ENCODE measurements at regions not wholly inside any gene's neighbourhood (a gene's known extent, or its start where the extent isn't known, plus 50 kb on each side); places are given as distances from the start of the nearest gene placed in this dataset.

DNA sequence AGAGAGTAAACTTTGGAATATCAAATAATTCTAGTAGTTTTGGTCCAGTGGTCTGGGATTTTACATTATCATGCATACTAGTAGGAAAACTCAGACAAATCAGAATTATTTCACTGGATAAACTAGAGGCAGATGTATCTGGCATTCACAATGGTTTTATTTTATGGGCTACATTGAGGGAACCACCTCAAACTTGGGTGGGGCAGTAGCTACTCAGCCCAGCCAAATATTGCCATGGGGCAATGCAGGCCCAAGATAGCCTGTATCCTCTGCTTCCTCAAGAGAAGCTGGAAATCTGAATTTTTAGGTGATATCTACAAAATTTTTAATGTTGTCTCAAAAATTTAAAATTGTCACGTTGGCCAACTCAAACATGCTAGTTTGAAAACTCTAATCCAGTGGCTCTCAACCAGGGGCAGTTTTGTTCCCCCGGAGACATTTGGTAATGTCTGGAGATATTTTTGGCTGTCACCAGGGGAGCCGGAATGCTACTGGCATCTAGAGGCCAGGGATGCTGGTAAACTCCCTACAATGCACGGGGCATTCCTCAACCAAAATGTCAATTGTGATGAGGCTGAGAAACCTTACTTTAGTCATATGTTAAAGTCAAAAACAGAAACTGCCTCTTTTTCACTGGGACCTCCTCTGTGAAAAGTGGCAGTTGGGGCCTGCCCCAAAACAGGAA, 172.8 kb upstream of the SPRED2 start:
- TF ChIP-seq, protein P1, sequence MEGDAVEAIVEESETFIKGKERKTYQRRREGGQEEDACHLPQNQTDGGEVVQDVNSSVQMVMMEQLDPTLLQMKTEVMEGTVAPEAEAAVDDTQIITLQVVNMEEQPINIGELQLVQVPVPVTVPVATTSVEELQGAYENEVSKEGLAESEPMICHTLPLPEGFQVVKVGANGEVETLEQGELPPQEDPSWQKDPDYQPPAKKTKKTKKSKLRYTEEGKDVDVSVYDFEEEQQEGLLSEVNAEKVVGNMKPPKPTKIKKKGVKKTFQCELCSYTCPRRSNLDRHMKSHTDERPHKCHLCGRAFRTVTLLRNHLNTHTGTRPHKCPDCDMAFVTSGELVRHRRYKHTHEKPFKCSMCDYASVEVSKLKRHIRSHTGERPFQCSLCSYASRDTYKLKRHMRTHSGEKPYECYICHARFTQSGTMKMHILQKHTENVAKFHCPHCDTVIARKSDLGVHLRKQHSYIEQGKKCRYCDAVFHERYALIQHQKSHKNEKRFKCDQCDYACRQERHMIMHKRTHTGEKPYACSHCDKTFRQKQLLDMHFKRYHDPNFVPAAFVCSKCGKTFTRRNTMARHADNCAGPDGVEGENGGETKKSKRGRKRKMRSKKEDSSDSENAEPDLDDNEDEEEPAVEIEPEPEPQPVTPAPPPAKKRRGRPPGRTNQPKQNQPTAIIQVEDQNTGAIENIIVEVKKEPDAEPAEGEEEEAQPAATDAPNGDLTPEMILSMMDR (tag by site-specific recombination; IDR thresholded peaks at IDR 0.05): no peak
- TF ChIP-seq TCF7L2 (IDR thresholded peaks at IDR 0.05; ENCODE audit: borderline replicate concordance, low read depth, low read length): no peak
- TF ChIP-seq SETDB1 (IDR thresholded peaks at IDR 0.05; ENCODE audit: insufficient read length, low read length): no peak
- TF ChIP-seq ZNF645 (tag by site-specific recombination; IDR thresholded peaks at IDR 0.05): no peak
- TF ChIP-seq ZNF302 (tag by site-specific recombination; IDR thresholded peaks at IDR 0.05; ENCODE audit: low read depth): no peak
- no peak for TF ChIP-seq ZNF121 (tag by site-specific recombination; IDR thresholded peaks at IDR 0.05)
- no peak for TF ChIP-seq ZSCAN5A (tag by site-specific recombination; IDR thresholded peaks at IDR 0.05)
- TF ChIP-seq KLF1 (tag by site-specific recombination; IDR thresholded peaks at IDR 0.05): no peak
- TF ChIP-seq REPIN1 (tag by site-specific recombination; IDR thresholded peaks at IDR 0.05; ENCODE audit: low read depth): no peak
